Non-pigmented ciliary epithelial cell (primary cell): ENCODE measurements at regions not wholly inside any gene's neighbourhood (a gene's known extent, or its start where the extent isn't known, plus 50 kb on each side); places are given as distances from the start of the nearest gene placed in this dataset.
"Not testable (repeated sequence)": the region's sequence is repeated elsewhere in the genome, so short reads cannot be mapped to it uniquely, and the experiment has no call there.

Experiments
- DNase-seq: peaks from one replicate; pipeline ENCODE4 v3.0.0-alpha.2; 2010; ENCODE audit warnings: low read depth

GRCh38 chr5:63563008-63563917 is 399.0 kb downstream of the HTR1A start:
- DNase-seq, result no peak

DNA sequence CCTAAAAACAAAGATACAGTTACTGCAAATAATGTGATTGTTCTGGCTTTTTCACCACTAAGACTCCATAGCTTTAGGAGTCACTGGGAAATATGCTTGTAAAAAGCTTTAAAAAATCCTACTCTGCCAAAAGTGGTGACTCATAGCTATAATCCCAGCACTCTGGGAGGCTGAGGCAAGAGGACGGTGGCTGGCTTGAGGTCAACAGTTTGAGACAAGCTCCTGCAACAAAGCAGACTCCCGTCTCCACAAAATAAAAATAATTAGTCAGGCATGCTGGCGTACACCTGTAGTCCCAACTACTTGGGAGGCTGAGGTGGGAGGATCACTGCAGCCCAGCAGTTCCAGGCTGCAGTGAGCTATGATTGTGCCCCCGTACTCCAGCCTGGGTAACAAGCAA is 406.4 kb downstream of the HTR1A start:
- no peak for DNase-seq

DNA sequence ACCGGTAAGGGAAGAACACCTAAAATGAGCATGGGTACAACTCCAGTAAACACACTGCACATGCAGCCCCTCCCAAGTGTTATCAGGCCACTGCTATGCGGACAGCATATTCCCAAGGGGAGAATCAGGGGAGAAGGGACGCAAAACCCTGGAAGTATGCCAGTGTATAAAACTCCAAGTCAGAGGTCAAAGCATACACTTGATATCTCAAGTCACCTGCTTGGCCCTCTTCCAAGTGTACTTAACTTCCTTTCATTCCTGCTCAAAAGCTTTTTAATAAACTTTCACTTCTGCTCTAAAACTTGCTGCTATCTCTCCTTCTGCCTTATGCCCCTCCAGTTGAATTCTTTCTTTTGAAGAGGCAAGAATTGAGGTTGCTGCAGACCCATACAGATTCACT is 408.1 kb downstream of the HTR1A start:
- no peak for DNase-seq

DNA sequence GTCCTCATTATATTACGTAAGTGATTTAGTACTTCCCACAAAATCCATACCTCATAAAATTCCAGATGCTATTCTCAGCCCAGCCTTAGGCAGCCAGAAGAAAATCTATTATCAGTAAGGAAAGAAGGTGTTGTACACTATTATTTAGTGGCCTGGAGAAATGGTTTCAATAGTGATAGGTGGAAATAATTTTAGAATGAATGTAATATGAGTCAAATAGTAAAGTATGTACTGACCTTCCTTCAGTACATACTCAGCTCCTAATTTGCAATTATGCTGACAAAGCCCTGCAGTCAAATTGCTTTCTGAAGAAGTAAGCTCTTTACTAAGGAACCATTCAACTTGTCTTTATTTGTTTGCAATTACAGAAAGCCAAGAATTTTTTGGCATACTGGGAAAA is 409.2 kb downstream of the HTR1A start:
- no peak for DNase-seq

DNA sequence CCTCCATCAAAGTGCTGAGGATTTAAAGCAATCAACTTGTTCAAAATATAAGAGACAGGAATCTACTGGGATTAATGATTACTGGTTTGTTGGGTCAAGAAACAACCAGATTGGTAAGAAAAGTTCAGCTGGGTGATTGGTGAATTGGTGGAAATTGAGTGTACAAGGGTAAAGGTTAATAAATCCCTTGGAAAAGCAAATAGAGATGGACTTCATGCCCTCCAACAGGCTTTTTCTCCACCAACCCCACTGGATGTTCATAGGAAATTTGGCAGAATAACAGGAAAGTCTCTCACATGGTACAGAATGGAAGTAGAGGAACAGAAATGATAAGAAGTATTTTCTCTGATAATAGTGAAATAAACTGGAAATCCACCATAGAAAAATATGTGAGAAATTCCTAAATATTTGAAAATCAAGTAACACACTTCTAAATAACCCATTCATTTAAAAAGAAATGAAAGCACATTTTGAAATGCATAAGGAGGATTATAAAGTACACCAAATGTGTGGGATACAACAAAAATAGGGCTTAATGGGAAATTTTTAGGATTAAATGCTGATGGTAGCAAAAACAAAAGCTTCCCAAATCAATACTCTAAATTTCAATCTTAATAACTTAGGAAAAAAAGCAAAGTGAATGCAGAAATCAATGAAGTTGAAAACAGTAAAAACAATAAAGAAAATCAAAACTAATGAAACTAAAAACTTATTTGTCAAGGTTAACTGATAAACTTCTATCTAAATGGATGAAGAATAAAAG is 426.2 kb downstream of the HTR1A start:
- no peak for DNase-seq

DNA sequence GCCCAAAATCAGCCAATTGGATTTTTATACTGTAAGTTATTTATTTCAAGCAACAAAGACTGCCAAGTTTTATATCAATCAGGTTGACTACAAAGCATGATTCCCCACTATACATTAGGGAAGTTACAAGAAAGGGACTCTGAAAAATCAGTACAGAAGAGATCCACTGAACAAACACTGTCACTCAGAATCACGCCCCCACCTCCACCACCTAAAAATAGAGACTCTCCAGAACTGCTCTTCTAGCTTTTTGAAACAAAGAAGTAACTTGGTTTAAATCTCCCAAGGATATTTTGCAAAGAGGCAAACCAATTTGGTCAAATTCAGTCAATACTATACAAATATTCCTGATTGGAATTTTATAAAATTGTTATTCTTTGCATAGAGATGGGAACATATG is 438.0 kb downstream of the HTR1A start:
- DNase-seq, result no peak

GRCh38 chr5:63516006-63516405 is 446.2 kb downstream of the HTR1A start:
- DNase-seq, result no peak

GRCh38 chr5:63500242-63500641 is 462.0 kb downstream of the HTR1A start:
- DNase-seq, result no peak

DNA sequence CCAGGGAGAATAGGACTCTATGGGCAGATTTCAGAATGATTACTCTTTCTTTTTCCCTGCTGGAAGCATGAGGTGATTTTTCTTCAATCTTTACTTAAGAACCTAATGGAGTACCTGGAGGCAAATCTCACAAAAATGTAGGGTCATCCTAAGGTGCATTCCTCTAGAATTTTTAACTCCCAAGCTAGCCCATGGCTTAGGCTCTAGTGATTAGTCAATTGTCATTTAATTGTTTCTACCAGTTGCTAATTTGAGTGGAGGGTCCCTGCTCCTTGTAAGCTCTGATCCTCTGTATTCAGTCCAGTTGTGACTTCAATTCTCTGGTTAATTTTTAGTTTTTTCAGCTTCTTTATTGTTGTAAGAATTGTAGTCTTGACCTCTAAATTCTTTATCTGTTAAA is 467.0 kb downstream of the HTR1A start:
- no peak for DNase-seq

DNA sequence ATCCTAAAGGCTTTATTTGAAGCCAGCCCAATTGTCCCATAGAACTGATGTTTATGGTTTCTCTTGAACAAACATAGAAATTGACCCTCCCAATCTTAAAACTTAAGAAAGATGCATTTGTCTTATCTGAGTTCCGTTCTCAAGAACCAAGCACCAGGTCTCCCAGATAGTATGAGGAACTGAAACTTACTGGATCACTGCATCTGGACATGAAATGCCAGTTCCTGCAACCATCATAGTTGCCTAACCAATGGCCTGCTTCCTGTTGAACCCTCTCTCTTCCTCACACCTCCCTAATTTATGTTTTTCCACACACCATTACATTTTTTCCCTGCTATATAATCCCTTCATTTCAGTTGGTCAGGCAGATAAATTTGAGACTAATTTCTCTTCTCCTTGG is 478.9 kb downstream of the HTR1A start:
- no peak for DNase-seq

- DNase-seq, result no peak
These were observed 488.8 kb downstream of the HTR1A start for GRCh38 chr5:63473335-63473967.

- no peak for DNase-seq
These were observed 506.0 kb downstream of the HTR1A start for GRCh38 chr5:63456279-63456678.

DNA sequence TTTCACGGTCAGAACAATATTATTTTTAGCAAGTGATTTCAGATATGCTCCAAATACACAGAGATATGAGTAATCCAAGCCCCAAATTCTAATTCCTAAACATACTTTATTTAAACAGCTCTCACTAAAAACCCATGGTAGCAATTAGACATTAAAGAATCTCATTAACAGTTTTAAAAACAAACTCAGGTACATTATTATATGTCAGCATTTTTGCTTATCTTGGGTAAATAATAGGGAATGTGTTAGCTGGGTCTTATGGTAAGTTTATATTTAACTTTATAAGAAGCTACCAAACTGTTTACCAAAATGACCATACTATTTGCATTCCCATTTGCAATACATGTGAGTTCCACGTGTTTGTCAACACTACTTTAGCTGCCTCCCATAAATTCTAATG is 511.1 kb downstream of the HTR1A start:
- no peak for DNase-seq

DNA sequence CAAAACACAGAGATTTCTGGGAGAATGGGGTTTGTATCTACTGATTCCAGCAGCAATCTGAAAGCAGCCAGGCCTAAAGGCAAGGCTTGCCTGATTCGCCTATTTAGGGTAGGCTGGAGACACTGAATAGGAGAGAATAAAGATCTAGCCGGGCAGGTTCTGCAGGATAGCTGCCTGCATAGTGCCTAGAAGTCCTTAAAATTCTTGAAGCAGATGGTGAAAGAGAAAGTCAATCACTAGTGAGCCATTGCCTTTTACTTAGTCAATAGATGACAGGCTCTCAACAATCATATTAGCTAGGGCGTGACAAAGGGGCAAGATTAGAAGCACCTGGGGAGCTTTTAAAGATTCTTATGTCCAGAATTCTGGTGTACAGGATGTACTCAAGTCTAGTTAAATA is 522.7 kb downstream of the HTR1A start:
- no peak for DNase-seq

DNA sequence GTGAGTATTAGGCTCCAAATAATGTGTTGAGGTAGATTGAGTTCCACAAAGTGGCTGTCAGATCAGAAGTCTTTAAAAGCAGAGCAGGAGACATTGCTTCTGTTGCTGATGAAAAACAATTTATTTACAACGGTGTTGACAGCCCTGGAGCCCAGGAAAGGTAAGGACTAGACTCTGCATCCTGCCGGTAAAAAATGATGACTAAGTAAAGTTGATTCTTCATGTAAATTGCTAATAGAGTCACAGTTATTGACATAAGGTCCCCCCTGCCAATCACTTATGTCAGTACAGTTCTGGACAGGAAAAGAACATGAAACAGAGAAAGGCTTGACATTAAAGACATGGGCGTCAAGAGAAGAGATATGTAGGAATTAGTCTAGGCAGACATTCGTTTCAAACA is 552.5 kb downstream of the HTR1A start:
- DNase-seq, result no peak

DNA sequence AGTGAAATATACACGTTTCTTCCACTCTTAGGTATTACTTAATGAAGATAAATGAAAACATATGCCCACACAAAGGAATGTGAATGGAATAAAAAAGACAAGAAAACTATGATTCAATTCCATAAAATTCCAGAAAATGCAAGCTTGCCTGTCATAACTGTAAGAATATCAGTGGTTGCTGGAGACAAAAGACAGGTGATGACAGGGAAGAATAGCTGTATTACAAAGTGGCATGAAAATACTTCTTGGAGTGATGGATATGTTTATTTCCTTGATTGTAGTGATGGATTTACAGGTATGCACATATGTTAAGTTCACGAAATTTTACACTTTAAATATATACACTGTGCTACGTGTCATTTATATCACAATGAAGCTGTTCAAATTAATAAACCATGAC is 553.3 kb downstream of the HTR1A start:
- no peak for DNase-seq

- peak; percentile 1 for DNase-seq
These were observed 560.7 kb downstream of the HTR1A start for GRCh38 chr5:63401436-63402046.

- DNase-seq, result no peak
These were observed 562.2 kb downstream of the HTR1A start for GRCh38 chr5:63400079-63400478.

DNA sequence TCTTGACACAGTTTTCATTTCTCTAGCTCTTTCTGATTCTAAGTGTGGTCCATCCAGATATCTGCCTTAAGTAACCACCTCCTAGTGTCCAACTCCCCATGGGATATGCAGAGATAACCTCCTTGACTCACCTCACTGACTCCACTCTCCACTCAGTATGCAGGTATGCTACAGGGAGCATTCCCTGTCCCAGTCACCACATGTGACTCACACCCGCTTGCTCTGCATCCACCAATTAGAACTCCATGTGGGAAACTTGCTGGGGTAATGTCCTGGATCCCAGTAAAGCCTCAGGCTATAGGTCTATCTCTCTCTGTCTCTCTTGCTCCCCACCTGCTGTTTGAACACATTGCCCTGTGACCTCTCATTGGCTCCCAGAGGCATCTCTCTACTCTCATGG is 563.9 kb downstream of the HTR1A start:
- no peak for DNase-seq

DNA sequence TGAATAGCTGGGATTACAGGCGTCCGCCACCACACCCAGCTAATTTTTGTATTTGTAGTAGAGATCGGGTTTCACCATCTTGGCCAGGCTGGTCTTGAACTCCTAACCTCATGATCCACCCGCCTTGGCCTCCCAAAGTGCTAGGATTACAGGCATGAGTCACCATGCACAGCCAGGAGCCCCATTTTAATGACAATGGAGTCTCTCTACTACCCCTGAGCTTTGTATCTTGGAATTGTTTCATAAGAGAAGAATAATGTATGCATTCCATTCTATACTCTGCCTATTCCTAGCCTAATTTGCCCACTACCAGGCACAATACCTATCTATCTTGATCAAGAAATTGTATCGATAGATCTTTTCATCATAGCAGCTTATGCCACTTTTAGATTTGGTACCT is 574.1 kb downstream of the HTR1A start:
- not testable (repeated sequence) for DNase-seq

GRCh38 chr5:63375851-63376250 is 586.4 kb downstream of the HTR1A start:
- DNase-seq, result no peak

DNA sequence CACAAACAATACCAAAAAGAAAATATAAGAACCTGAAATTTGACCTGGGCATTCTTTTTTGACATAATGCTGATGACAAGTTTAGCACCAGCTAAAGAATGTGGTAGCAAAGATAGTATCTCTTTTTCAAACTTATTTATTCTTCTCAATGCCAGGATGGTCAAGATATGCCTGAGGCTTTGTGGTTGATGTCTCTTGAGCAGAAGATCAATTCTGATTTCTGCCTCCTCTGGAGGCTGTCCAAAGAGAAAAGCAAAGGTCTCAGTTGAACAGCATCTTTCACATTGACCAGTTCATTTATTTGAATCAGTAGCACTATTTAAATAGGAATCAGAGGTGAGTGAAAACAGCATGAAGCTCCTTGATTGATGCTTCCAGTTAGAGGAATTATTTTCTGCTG is 588.2 kb downstream of the HTR1A start:
- no peak for DNase-seq

DNA sequence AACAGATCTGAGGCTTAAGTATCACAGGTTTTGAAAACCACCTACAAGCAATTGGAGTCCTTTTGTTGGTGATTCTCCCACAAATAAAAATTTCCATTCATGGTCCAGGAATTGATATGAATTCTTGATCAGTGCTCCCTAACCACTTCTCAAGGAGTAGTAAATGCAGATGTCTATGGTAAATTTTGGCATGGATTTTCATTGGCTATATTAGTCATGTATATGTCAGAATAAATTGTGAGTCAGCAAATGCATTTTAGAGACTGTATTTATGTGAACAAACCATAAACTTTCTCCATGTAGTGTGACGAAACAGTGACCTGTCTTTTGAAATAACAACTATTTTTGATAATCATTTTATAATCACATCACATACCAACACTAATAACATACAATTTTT is 611.1 kb downstream of the HTR1A start:
- no peak for DNase-seq
